H1 (cell line): ENCODE measurements at regions not wholly inside any gene's neighbourhood (a gene's known extent, or its start where the extent isn't known, plus 50 kb on each side); places are given as distances from the start of the nearest gene placed in this dataset.

ENCODE experiments used
- RNF2 ChIP-seq: fragments of 200-900, 300-1000 bp; sonication (generic); IDR thresholded peaks from 2 replicates; pipeline ENCODE4 v1.7.1; 2016; ENCODE audit warnings: borderline replicate concordance, low read depth, mild to moderate bottlenecking, antibody characterized with exemption, low read length; ENCODE audit not compliant: poor library complexity, severe bottlenecking; ENCODE audit errors: missing control alignments
- RXRA ChIP-seq: IDR thresholded peaks from 2 replicates; pipeline ENCODE4 v1.6.1; 2011; ENCODE audit warnings: low read depth, mild to moderate bottlenecking, low read length, moderate library complexity; ENCODE audit not compliant: insufficient read depth
- TBP ChIP-seq: IDR thresholded peaks from 2 replicates; pipeline ENCODE4 v1.6.1; 2011; ENCODE audit warnings: low read depth, low read length, improper control_type of control experiment
- TEAD4 ChIP-seq: IDR thresholded peaks from 2 replicates; pipeline ENCODE4 v1.6.1; 2012; ENCODE audit warnings: low read depth, low read length, inconsistent platforms, mixed read lengths

GRCh38 chr18:7437870-7438269 lies 129.2 kb upstream of the PTPRM start (continued):
- TF ChIP-seq TBP: no peak
- TF ChIP-seq TEAD4: no peak
- no peak for TF ChIP-seq RNF2
- no peak for TF ChIP-seq RXRA
